ENCODE measurements at regions not wholly inside any gene's neighbourhood (a gene's known extent, or its start where the extent isn't known, plus 50 kb on each side); places are given as distances from the start of the nearest gene placed in this dataset.

GRCh38 chr17:71993363-71993762 is 127.5 kb upstream of the SOX9 start:
- intact Hi-C loops (cut with DNase I; ENCODE audit: low total_unique reads), result no loop called here

GRCh38 chr17:71995590-71995989 is 125.2 kb upstream of the SOX9 start:
- intact Hi-C loops (cut with DNase I; ENCODE audit: low total_unique reads), result no loop called here
- Histone ChIP-seq H3K9me3 (no peaks in the 10 kb centered on the region), H3K4me1 (no peaks in the 10 kb centered on the region), H3K27ac (no peak overlapping the region), H3K27me3 (peaks cover 0 to 4% of the 10 kb centered on the region in 2 donors), H3K36me3 (no peaks in the 10 kb centered on the region), H3K4me3 (no peak overlapping the region)
- no peak for DNase-seq
- no peak for TF ChIP-seq CTCF (IDR thresholded peaks at IDR 0.05)

More at GRCh38 chr17:71993363-71993762, 127.5 kb upstream of the SOX9 start:
- Histone ChIP-seq H3K4me3 (no peak overlapping the region), H3K9me3 (no peaks in the 10 kb centered on the region), H3K4me1 (no peaks in the 10 kb centered on the region), H3K27ac (no peak overlapping the region), H3K27me3 (peaks cover 0 to 4% of the 10 kb centered on the region in 2 donors), H3K36me3 (no peaks in the 10 kb centered on the region)
- no peak for TF ChIP-seq CTCF (IDR thresholded peaks at IDR 0.05)
- no peak for DNase-seq

- DNase-seq, result no peak
- Histone ChIP-seq H3K9me3 (no peaks in the 10 kb centered on the region), H3K4me1 (no peaks in the 10 kb centered on the region), H3K27me3 (no peaks in the 10 kb centered on the region), H3K4me3 (no peak overlapping the region), H3K36me3 (no peaks in the 10 kb centered on the region), H3K27ac (no peak overlapping the region)
- intact Hi-C loops (cut with DNase I; ENCODE audit: low total_unique reads), result no loop called here
- no peak for TF ChIP-seq CTCF (IDR thresholded peaks at IDR 0.05)
Measured at GRCh38 chr17:72004011-72004427, 116.8 kb upstream of the SOX9 start.

- intact Hi-C loops (cut with DNase I; ENCODE audit: low total_unique reads), result no loop called here
- H3K27me3 ChIP-seq, result no peaks in the 10 kb centered on the region
- no peak for TF ChIP-seq CTCF (IDR thresholded peaks at IDR 0.05)
- no peaks in the 10 kb centered on the region for H3K36me3 ChIP-seq
- H3K4me1 ChIP-seq, result no peaks in the 10 kb centered on the region
- no peaks in the 10 kb centered on the region for H3K9me3 ChIP-seq
- no peak overlapping the region for H3K4me3 ChIP-seq
- DNase-seq, result no peak
- no peak overlapping the region for H3K27ac ChIP-seq
Measured at GRCh38 chr17:72004611-72005331, 116.0 kb upstream of the SOX9 start.

GRCh38 chr17:72005332-72006163 is 115.3 kb upstream of the SOX9 start:
- Histone ChIP-seq H3K4me3 (no peak overlapping the region), H3K27ac (no peak overlapping the region), H3K9me3 (no peaks in the 10 kb centered on the region), H3K4me1 (no peaks in the 10 kb centered on the region), H3K36me3 (no peaks in the 10 kb centered on the region), H3K27me3 (no peaks in the 10 kb centered on the region)
- no peak for DNase-seq
- intact Hi-C loops (cut with DNase I; ENCODE audit: low total_unique reads), result no loop called here
- no peak for TF ChIP-seq CTCF (IDR thresholded peaks at IDR 0.05)

All from tibial artery (tissue), 4 donors.